Effector memory CD8-positive, alpha-beta T cell (primary cell): ENCODE measurements at regions not wholly inside any gene's neighbourhood (a gene's known extent, or its start where the extent isn't known, plus 50 kb on each side); places are given as distances from the start of the nearest gene placed in this dataset.

Source experiments
- ATAC-seq: fragments of 150-1000 bp; cut with Tn5 transposase; replicated peaks from 2 replicates; pipeline ENCODE4 v1.10.0; 2021; ENCODE audit warnings: mild to moderate bottlenecking, moderate library complexity
- DNase-seq, 3 experiments: peaks; one replicate each; pipeline ENCODE4 v3.0.0; 2021
- H3K27ac Mint-ChIP-seq, 2 donors: one replicate each; pipeline ENCODE4 v1.8.0; 2022; ENCODE audit warnings: mild to moderate bottlenecking in 2 of 2, mixed read lengths in 2 of 2, moderate library complexity in 2 of 2
- H3K27me3 Mint-ChIP-seq, 2 donors: one replicate each; pipeline ENCODE4 v1.8.0; 2022; ENCODE audit warnings: mixed read lengths in 2 of 2
- H3K36me3 Mint-ChIP-seq: one replicate; pipeline ENCODE4 v1.8.0; 2022; ENCODE audit warnings: mild to moderate bottlenecking, moderate library complexity, mixed read lengths; ENCODE audit not compliant: insufficient read depth
- H3K4me1 Mint-ChIP-seq, 2 donors: one replicate each; pipeline ENCODE4 v1.8.0; 2022; ENCODE audit warnings: low read depth in 2 of 2, mixed read lengths in 2 of 2
- H3K4me3 Mint-ChIP-seq, 2 donors: one replicate each; pipeline ENCODE4 v1.8.0; 2022; ENCODE audit warnings: mild to moderate bottlenecking in 2 of 2, mixed read lengths in 2 of 2, moderate library complexity in 2 of 2
- H3K9me3 Mint-ChIP-seq, 2 donors: one replicate each; pipeline ENCODE4 v1.8.0; 2022; ENCODE audit warnings: mixed read lengths in 2 of 2

GRCh38 chr2:64767670-64768468, 114.2 kb upstream of the SERTAD2 start:
- H3K27ac Mint-ChIP-seq = peak overlapping the region; percentile 90 to 95

GRCh38 chr2:64768491-64769005, 114.8 kb upstream of the SERTAD2 start:
- H3K27me3 Mint-ChIP-seq = no peaks in the 10 kb centered on the region
- H3K4me3 Mint-ChIP-seq = peak overlapping the region; percentile 92
- H3K36me3 Mint-ChIP-seq = peaks cover 8% of the 10 kb centered on the region
- peak overlapping the region; percentile 83 to 95 for H3K27ac Mint-ChIP-seq
- H3K9me3 Mint-ChIP-seq = no peaks in the 10 kb centered on the region
- H3K4me1 Mint-ChIP-seq = peaks cover 11 to 15% of the 10 kb centered on the region in 2 donors
- ATAC-seq = no peak
- no peak for DNase-seq

More at GRCh38 chr2:64767670-64768468, 114.2 kb upstream of the SERTAD2 start:
- H3K36me3 Mint-ChIP-seq = peaks cover 8% of the 10 kb centered on the region
- H3K27me3 Mint-ChIP-seq = no peaks in the 10 kb centered on the region
- peaks cover 11 to 15% of the 10 kb centered on the region in 2 donors for H3K4me1 Mint-ChIP-seq
- peak overlapping the region; percentile 92 for H3K4me3 Mint-ChIP-seq
- ATAC-seq = peak; percentile 89
- H3K9me3 Mint-ChIP-seq = no peaks in the 10 kb centered on the region
- peak; percentile 65 to 66 (median 65) for DNase-seq

- H3K27me3 Mint-ChIP-seq = no peaks in the 10 kb centered on the region
- peaks cover 11 to 15% of the 10 kb centered on the region in 2 donors for H3K4me1 Mint-ChIP-seq
- no peak overlapping the region for H3K4me3 Mint-ChIP-seq
- H3K27ac Mint-ChIP-seq = no peak overlapping the region
- no peaks in the 10 kb centered on the region for H3K9me3 Mint-ChIP-seq
- ATAC-seq = no peak
- no peak for DNase-seq
- H3K36me3 Mint-ChIP-seq = peaks cover 8% of the 10 kb centered on the region
These were observed 115.8 kb upstream of the SERTAD2 start for GRCh38 chr2:64769392-64770044.

- DNase-seq (no peak), ATAC-seq (no peak)
- Mint-ChIP-seq H3K4me1 (peaks cover 11 to 15% of the 10 kb centered on the region in 2 donors), H3K4me3 (no peak overlapping the region), H3K9me3 (no peaks in the 10 kb centered on the region), H3K27ac (no peak overlapping the region), H3K27me3 (no peaks in the 10 kb centered on the region), H3K36me3 (peaks cover 8% of the 10 kb centered on the region)
These were observed 116.5 kb upstream of the SERTAD2 start for GRCh38 chr2:64770137-64770780.

GRCh38 chr2:64770781-64771334, 117.1 kb upstream of the SERTAD2 start:
- peaks cover 11 to 12% of the 10 kb centered on the region in 2 donors for H3K4me1 Mint-ChIP-seq
- ATAC-seq (no peak), DNase-seq (no peak)
- H3K36me3 Mint-ChIP-seq = peaks cover 8% of the 10 kb centered on the region
- no peaks in the 10 kb centered on the region for H3K9me3 Mint-ChIP-seq
- no peak overlapping the region for H3K4me3 Mint-ChIP-seq
- H3K27me3 Mint-ChIP-seq = no peaks in the 10 kb centered on the region
- no peak overlapping the region for H3K27ac Mint-ChIP-seq

GRCh38 chr2:64771737-64772136, 118.0 kb upstream of the SERTAD2 start:
- H3K4me1 Mint-ChIP-seq = peaks cover 8 to 12% of the 10 kb centered on the region in 2 donors
- H3K9me3 Mint-ChIP-seq = no peaks in the 10 kb centered on the region
- no peak overlapping the region for H3K4me3 Mint-ChIP-seq
- no peak overlapping the region for H3K27ac Mint-ChIP-seq
- H3K27me3 Mint-ChIP-seq = no peaks in the 10 kb centered on the region
- ATAC-seq (no peak), DNase-seq (no peak)
- H3K36me3 Mint-ChIP-seq = peaks cover 8% of the 10 kb centered on the region

- no peaks in the 10 kb centered on the region for H3K27me3 Mint-ChIP-seq
- no peak overlapping the region for H3K27ac Mint-ChIP-seq
- peaks cover 6% of the 10 kb centered on the region for H3K36me3 Mint-ChIP-seq
- peaks cover 3 to 4% of the 10 kb centered on the region in 2 donors for H3K4me1 Mint-ChIP-seq
- H3K9me3 Mint-ChIP-seq = no peaks in the 10 kb centered on the region
- ATAC-seq = no peak
- no peak overlapping the region for H3K4me3 Mint-ChIP-seq
- no peak for DNase-seq
These were observed 119.9 kb upstream of the SERTAD2 start for GRCh38 chr2:64773461-64774118.

GRCh38 chr2:64777841-64778240, 124.1 kb upstream of the SERTAD2 start:
- Mint-ChIP-seq H3K4me1 (no peaks in the 10 kb centered on the region), H3K27me3 (peaks cover 0 to 5% of the 10 kb centered on the region in 2 donors), H3K4me3 (no peak overlapping the region), H3K9me3 (no peaks in the 10 kb centered on the region), H3K36me3 (no peaks in the 10 kb centered on the region), H3K27ac (no peak overlapping the region)
- no peak for ATAC-seq
- no peak for DNase-seq

GRCh38 chr2:64779117-64779690, 125.5 kb upstream of the SERTAD2 start:
- Mint-ChIP-seq H3K27me3 (peaks cover 0 to 5% of the 10 kb centered on the region in 2 donors), H3K4me1 (no peaks in the 10 kb centered on the region), H3K4me3 (no peak overlapping the region), H3K9me3 (no peaks in the 10 kb centered on the region), H3K27ac (no peak overlapping the region), H3K36me3 (no peaks in the 10 kb centered on the region)
- ATAC-seq (peak; percentile 48), DNase-seq (no peak)

GRCh38 chr2:64780041-64780440, 126.3 kb upstream of the SERTAD2 start:
- no peaks in the 10 kb centered on the region for H3K4me1 Mint-ChIP-seq
- peaks cover 0 to 5% of the 10 kb centered on the region in 2 donors for H3K27me3 Mint-ChIP-seq
- DNase-seq (no peak), ATAC-seq (no peak)
- no peaks in the 10 kb centered on the region for H3K9me3 Mint-ChIP-seq
- H3K36me3 Mint-ChIP-seq = no peaks in the 10 kb centered on the region
- no peak overlapping the region for H3K27ac Mint-ChIP-seq
- H3K4me3 Mint-ChIP-seq = no peak overlapping the region

- H3K4me3 Mint-ChIP-seq = no peak overlapping the region
These were observed 128.1 kb upstream of the SERTAD2 start for GRCh38 chr2:64781711-64782390.

More at GRCh38 chr2:64781711-64782390, 128.1 kb upstream of the SERTAD2 start:
- no peaks in the 10 kb centered on the region for H3K9me3 Mint-ChIP-seq
- ATAC-seq (no peak), DNase-seq (no peak)
- peaks cover 0 to 5% of the 10 kb centered on the region in 2 donors for H3K27me3 Mint-ChIP-seq
- no peaks in the 10 kb centered on the region for H3K36me3 Mint-ChIP-seq
- H3K27ac Mint-ChIP-seq = no peak overlapping the region
- H3K4me1 Mint-ChIP-seq = no peaks in the 10 kb centered on the region
